Peyer's patch (tissue), 4 donors: ENCODE measurements at regions not wholly inside any gene's neighbourhood (a gene's known extent, or its start where the extent isn't known, plus 50 kb on each side); places are given as distances from the start of the nearest gene placed in this dataset.

Source experiments
- CTCF ChIP-seq, 6 experiments: fragments of 450-650 bp in 4 of 6; fragments of 200-600 bp in 2 of 6; sonication (generic) in 1 of 6; IDR thresholded peaks; one replicate each; pipeline ENCODE4 v1.5.1; 2017 to 2019; ENCODE audit warnings: antibody characterized with exemption in 6 of 6, mild to moderate bottlenecking in 3 of 6, moderate library complexity in 1 of 6
- POLR2A ChIP-seq, 2 donors: fragments of 450-650 bp; IDR thresholded peaks; one replicate each; pipeline ENCODE4 v1.5.1; 2017; ENCODE audit warnings: antibody characterized with exemption in 2 of 2, mild to moderate bottlenecking in 2 of 2, moderate library complexity in 2 of 2

GRCh38 chr3:22942981-22943380, 260.1 kb upstream of the UBE2E2 start:
- no peak for TF ChIP-seq POLR2A (IDR thresholded peaks at IDR 0.05)
- TF ChIP-seq CTCF (IDR thresholded peaks at IDR 0.05) = no peak
